ENCODE measurements at regions not wholly inside any gene's neighbourhood (a gene's known extent, or its start where the extent isn't known, plus 50 kb on each side); places are given as distances from the start of the nearest gene placed in this dataset.
"Not testable (repeated sequence)": the region's sequence is repeated elsewhere in the genome, so short reads cannot be mapped to it uniquely, and the experiment has no call there.

DNA sequence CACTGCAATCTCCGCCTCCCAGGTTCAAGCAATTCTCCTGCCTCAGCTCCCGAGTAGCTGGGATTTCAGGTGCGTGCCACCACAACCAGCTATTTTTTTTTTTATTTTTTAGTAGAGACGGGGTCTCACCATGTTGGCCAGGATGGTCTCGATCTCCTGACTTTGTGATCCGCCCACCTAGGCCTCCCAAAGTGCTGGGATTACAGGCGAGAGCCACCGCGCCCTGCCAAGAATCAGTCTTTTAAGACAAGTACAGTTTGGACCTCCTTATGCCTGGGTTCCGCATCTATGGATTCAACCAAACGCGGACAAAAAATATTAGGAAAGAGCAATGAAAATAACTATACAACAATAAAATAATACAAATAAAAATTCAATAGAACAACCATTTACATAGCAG, 285.9 kb upstream of the HS6ST1 start:
- DNase-seq = not testable (repeated sequence)

DNA sequence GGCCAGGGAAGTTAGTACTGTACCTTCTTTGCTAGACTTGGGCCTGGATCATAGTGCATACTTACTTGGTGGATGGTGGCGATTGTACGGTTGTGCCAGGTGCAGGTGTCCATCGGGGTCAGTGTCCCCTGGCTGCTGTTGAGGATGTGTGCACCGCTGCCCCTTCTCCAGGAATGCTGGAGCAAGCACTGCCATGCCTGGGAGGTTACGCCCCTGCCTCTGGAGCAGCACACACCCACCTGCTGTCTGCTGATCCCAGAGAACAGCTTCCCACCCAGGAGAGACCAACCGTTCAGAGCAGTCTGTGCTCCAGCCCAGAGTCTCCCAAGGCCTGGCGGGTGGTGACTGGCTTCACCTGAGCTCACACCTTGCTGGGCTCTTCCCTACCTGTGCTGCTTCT, 286.8 kb upstream of the HS6ST1 start:
- no peak for DNase-seq

DNA sequence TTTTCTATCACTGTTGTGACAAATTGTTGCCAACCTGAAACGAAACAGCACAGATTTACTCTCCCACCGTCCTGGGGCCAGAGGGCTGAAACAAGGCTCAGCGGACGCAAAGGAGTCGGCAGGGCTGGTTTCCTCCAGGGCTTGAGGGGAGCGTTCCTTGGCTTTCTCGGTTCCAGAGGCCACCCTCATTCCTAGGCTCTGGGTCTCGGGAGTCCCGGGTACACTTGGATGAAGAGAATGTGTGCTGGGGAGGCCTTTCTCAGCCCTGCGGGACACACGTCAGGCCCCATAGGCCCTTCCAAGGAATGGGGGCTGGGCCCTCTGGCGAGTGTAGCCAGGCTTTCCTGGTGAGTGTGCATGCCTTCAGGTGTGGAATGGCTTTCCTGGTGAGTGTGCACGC, 287.3 kb upstream of the HS6ST1 start:
- no peak for DNase-seq

DNA sequence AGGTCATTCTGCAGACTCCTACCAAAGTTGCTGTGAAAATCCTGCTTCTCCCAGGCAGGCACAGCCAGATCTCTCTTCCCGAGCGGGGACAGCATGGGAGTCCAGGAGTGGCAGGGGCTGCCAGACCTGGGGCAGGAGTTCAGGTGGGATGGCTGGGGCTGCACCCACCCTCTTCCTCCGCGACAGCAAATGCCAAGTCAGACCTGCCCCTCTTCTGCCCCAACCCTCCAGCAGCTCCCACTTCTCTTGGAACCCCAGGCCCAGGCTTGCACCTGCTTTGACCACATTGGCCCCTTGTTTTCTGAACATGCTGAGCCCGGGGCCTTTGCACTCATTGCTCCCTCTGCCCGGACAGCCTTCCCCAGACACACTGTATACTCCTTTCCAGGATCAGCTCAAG, 288.2 kb upstream of the HS6ST1 start:
- DNase-seq = no peak

DNA sequence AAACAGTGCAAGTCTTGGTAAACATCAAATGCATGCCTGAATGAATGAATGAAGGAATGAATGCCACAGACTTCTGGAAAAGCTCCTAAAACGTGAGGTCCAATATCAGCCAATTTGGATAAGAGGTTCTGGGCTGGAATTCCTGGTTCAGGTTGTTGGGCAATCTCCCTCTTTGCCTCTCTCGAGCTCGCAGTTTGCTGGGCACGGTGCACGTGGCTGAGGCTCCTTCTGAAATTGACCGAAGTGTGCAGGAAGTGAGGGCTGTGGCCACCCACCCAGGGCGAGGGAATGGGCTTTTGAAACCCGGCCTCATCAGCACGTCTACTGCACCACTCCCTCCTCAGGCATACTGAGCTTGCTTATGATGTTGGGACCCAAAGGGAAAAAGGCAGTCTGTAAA, 288.8 kb upstream of the HS6ST1 start:
- DNase-seq = no peak

DNA sequence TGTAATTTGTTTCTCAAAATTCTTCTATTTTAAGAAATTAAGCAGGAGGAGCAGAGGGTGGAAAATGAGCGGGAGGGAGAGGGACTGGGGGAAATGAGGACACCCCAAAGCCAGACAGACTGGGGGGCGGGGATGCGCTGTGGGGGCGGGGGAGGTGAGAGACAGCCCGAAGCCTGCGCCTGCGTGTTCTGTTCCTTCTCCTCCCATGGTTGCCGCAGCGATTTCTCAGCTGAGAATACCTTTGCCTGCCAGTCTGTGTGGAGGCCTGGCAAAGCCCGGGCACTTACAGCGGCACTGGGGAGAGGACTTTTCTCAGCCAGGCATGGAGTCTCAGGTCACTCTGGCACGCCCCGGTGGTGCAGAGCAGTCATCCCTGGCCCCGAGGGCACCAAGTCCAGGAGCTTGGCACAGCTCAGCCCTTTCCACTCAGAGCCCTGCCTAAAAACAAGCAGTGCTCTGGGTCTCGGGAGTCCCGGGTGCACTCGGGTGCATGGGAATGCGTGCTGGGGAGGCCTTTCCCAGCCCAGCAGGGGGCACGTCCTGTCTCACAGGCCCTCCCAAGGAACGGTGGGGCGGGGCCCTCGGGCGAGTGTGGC, 289.3 kb upstream of the HS6ST1 start:
- no peak for DNase-seq

DNA sequence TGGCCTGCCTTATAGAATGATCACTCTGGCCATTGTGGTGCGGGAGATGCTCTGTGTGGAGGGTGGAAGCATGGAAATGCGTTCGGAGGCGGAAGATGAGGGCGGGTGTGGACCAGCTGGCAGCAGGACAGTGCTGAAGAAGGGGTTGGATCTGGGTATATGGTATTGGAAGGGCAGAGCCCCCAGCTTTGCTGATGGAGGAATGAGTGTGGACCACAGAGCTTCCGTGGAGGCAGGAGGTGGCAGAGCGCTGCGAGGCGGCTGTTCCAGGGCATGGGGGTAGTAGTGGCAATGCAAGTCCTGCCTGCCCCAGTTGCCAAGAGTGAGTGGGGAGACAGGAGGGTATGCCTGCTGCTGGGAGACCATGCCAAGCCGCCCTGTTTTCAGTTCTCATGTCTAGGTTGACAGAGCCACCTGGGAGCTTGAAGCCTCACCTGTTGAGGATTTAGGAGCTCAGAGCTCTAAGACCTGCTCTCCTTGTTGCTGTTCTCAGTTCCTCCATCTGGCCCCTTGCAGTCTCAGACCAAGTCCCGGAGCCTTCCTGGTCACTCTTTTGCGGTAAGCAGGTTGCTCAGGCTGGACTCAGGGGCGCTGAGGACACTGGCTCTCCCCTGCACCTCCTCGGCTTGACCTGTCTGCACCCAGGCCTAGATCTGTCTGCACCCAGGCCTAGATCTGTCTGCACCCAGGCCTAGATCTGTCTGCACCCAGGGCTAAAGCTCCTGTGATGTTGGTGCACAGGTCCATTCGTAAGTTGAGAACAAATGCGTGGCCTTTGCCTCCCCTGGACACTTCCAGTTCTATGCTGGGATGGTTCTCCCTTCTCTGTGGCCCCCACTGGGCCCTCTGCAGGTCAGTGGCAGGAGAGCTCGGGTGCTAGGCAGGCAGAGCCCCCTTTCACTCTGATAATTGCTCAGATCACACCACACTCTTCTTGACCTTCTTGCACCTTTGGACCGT, 290.5 kb upstream of the HS6ST1 start:
- DNase-seq = no peak

DNA sequence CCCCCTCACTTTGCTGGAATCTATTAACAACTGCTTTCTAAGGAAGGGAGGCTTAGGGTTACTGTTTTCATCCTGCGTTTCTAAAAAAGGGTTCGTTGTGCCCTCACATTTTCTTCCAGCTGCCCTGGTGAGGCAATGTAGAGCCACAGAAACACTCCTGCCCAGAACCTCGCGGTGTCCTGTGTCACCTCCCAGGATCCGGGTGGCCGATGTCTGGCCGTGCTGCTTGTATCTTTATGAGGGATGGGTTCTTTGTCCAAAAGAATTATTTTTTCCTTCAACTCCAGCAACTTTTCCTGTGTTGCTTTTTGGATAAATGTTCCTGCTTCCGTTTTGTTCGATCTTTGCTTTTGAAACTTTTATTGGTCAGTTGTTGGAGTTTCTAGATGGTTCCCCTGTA, 291.8 kb upstream of the HS6ST1 start:
- no peak for DNase-seq

DNA sequence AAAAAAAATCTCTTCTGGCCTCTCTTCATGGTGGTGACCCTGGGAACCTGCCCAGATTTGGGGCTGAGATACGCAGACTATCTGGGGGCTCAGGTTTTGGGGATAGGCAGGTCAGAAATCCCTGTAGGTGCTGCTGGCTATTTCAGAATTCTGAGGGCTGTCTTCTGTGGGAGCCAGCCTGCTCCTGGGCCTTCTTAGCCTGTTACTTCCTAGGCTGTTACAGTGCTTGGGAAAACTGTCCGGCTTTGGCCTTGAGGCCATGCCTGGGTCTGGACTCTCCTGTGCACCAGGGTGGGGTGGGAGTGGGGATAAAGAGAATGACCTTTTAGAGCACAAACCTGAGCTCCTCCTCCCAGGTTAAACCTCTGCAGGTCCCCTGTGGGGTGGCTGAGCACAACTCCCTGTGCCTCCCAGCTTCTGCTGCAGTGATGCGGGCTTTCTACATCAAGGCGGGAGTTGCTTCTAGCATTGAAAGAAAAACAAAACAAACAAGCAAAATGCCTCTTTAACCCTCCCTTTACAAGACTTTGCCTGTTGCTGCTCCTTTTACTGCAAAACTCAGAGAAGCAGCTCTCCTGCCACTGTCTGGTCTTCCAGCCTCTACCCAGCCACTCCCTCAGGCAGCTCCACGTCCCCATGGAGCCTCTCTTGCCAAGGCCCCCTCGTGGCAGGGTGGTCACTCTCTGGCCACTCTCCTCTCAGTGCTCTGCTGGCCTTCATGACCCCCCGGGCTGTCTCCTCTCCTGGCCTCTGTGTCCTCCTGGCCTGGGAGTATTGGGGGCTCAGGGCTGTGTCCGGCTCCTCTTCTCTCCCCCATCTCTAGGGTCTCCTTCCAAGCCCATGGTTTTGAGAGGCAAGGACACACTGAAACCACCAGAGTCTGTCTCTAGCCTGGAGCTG, 293.0 kb upstream of the HS6ST1 start:
- no peak for DNase-seq

DNA sequence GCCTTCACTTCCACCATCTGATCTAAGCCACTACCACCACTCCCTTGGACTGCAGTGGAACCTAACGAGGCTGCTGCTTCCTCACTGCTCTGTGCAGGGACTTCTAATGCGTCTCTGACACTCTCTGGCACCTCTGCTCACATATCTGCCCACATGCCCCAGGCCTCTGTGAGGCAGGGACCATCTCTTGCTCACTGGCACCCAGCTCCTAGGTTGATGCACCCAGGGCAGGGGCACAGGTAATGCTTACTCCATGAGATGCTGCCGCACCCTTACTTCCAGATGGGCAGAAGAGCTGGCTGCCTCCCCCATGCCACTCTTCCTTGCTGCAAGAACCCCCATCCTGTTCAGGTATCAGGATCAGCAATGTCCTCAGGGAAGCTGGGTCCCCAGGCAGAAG, 294.0 kb upstream of the HS6ST1 start:
- no peak for DNase-seq

DNA sequence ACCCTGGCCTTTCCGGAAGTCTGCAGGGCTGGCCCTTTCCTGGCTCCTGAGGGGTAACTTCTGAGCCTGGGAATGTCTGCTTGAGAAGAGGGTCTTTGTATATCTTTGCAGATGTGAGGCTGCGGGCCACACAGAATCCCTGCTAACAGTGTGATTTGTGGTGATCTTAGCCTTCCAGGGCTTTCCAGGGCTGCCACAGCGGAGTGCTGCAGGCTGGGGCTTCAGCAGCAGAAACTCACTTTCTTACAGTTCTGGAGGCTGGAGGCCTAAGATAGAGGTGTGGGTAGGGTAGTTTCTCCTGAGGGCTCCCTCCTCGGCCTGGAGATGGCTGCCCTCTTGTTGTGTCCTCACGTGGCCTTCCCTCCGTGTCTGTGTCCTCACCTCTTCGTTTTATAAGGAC, 294.7 kb upstream of the HS6ST1 start:
- DNase-seq = no peak

DNA sequence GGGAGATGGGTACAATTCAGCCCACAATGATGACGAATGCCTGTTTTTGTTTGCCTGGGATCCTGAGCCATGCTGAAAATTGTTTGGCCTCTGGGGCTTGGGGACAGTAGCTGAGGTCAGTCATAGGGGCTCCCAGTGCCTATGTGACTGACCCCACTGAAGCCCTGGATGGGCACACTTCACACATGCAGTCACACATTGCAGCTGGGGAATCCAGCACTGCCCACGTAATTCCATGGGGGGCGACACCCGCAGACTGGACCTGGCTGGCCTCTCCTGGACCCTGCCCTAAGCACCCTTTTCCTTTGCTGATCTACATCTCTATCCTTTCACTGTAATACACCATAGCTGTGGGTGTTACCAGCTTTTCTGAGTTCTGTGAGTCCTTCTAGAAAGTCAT, 295.2 kb upstream of the HS6ST1 start:
- no peak for DNase-seq

DNA sequence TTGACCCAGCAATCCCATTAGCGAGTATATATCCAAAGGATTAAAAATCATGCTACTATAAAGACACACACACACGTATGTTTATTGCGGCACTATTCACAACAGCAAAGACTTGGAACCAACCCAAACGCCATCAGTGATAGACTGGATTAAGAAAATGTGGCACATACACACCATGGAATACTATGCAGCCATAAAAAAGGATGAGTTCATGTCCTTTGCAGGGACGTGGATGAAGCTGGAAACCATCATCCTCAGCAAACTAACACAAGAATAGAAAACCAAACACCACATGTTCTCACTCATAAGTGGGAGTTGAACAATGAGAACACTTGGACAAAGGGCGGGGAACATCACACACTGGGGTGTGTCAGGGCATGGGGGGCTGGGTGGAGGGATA, 296.2 kb upstream of the HS6ST1 start:
- DNase-seq = not testable (repeated sequence)

DNA sequence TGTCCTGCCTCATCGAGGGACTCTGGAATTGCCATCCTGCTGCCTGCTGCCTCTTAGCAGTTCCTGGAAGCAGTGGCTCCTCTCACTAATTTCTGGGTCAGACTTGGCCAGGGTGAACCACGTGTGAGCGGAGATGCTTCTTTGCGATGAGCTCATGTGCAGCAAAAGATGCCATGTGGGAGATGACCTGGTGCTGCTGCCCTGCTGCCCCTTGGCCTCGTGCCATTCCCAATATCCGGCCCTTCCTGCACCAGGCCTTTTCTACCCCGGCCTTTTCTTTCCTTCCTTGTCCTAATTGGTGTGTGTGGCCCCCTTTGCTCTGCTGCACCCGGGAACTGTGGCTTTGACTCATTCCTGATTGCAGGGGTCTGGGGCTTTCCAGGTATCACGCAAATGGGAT, 296.9 kb upstream of the HS6ST1 start:
- no peak for DNase-seq

DNA sequence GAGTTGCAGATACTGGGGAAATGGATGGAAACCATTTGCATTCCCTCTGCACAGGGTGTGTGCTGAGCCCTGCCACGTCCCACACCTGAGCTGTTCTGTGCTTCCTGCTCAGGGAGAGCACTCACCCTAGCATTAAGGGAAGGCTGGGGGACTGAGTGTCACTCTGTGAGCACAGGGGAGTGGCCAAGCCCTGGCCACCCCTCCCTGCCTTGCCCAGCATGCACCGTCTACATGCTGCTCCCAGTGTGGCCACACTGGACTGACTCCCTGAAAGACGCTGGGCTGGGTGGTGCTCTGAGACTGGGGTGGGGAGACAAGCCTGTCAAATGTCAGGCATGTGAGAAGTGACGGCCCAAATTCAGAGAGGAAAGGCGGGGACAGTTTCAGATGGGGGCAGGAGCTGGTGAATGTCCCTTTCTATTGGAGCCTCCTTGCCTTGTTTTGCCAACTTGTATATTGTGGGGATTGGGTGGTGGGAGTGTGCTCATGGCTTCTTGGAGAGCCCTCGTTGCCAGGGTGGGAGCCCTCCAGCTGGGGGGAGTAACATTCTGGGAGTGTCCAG, 298.4 kb upstream of the HS6ST1 start:
- DNase-seq = no peak

DNA sequence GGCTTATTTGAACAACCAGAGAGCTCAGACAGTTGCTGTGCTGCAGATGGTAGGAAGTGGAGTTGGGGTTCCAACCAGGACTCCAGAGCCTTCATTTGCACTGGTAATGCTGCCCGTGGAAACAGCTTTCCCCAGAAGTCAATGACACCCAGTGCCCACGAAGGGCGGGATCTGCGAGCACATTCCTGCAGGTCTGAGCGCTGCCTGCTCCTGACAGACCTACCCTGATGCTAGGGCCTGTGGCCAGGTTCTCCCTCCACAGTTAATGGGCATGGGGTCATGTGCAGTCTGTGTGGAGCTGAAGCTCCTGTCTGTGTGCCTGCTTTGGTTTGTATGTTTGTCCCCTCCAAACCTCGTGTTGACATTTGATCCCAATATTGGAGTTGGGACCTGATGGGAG, 299.0 kb upstream of the HS6ST1 start:
- DNase-seq = no peak

DNA sequence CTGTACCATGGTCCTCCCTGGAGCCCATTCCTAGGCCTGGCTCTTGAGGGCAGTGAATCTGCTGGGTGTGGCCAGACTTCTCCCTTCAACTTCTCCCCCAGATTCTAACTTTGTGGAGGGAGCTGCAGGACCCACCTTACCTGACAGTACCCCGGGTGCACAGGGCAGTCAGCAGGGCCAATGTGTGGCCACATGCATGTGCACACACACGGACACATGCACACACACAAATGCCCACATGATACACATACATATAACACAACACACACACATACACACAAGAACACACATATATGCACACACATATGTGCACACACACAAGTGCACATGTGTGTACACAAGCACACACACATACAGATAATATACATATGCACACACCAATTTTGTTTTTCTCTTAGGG, 300.0 kb upstream of the HS6ST1 start:
- DNase-seq = no peak

DNA sequence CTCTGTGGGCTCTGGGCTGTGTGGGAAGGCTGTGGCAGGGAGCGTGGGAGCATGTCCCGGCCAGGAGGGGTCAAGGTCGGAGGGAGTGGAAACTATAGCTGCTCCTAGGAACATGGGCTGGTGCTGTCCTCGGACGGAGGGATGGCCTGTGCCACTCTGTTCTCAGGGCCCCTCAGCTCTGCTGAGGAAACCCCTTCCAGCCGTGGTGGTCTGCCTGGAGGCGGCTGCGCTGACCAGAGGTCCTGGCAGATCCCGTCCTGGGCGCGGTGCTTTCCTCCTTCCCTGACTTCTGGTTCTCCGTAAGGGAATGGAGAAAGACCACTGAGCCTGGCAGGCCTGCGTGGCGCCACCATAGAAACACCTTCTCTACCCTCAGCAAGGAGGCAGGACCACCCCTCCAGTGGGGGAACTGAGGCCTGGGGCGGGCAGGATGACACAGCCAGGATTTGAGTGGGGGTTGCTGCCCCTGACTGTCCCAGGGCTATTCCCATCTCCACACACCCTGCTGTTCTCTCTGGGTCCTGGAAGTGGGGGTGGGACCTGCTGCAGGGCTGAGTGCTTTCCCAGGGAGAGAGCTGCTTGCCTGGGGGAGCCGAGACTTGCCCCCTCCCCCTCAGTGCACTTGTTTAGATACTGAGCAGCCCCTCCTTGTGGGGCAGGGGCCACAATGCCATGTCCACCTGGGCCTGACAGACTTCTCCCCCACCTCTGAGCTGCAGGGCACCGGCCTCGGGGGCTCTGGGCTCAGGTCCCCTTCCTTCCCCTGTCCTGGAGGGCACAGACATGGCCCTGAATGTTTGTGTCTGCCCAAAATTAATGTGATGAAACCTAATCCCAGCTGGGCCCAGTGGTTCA, 301.0 kb upstream of the HS6ST1 start:
- no peak for DNase-seq

DNA sequence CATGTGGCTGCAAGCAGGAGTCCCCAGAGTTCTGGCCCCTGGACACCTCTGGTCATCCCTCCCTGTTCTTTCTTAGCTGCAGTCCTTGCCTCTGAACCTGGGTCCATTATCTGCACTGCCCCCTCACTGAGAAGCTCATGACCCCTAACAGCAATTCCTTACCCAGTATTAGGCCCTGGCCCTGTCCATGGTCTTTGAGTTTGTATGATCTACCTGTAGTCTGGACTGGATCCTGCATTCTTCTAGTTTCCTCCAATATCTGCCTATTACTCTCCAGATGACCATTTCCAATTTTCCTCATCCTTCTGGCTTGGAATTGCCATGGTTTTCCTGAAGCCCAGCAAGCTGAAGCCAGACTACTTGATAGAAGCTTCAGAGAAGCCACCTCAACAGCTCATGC, 302.4 kb upstream of the HS6ST1 start:
- DNase-seq = no peak

DNA sequence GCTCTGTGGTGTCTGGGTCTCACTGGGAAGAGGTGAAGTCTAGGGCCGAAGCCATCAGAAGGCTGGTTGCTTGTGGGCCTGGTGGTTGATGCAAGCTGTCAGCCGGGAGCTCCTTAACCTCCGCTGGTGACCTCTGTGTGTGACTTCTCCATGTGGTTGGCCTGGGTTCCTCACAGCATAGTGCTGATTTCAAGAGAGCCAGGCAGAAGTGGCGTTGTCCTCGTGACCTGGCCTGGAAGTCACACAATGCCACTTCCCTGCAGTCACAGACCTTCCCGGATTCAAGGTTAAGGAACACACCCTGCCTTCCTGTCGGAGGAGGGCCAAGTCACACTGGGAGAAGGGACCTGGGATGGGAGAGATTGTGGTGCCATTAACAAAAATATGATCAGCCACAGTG, 303.7 kb upstream of the HS6ST1 start:
- no peak for DNase-seq

DNA sequence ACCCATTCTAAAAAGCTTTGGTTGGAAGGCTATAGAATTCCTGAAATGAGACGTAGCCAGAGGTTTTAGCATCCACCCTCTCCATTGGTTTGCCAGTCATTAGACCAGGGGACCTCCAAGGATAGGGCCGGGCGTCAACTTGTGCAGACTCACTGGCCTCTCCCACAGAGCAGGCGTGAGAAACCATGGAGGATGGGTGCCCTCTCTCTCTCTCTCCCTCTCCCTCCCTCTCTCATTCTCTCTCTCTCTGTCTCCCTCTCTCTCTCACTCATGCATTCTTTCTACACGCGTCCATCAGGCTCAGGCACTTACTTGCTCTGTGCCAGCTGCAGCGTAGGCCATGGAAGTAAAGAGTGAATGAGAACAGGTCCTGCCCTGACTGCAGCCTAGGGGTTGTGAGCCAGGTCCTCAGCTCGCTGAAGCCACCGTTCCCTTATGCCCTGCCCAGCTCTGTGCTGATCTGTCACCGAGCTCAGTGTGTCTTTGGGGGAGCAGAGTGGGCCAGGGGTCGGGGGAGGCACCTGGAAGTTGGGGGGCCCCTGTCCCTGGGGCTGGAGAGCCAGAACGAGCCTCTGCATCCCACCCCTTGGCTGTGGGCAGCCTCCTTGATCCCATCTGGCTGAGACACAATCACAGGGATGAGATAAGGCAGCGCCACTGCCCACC, 304.4 kb upstream of the HS6ST1 start:
- DNase-seq = no peak

All from GOT3 (cell line).